ENCODE measurements at regions not wholly inside any gene's neighbourhood (a gene's known extent, or its start where the extent isn't known, plus 50 kb on each side); places are given as distances from the start of the nearest gene placed in this dataset.

DNA sequence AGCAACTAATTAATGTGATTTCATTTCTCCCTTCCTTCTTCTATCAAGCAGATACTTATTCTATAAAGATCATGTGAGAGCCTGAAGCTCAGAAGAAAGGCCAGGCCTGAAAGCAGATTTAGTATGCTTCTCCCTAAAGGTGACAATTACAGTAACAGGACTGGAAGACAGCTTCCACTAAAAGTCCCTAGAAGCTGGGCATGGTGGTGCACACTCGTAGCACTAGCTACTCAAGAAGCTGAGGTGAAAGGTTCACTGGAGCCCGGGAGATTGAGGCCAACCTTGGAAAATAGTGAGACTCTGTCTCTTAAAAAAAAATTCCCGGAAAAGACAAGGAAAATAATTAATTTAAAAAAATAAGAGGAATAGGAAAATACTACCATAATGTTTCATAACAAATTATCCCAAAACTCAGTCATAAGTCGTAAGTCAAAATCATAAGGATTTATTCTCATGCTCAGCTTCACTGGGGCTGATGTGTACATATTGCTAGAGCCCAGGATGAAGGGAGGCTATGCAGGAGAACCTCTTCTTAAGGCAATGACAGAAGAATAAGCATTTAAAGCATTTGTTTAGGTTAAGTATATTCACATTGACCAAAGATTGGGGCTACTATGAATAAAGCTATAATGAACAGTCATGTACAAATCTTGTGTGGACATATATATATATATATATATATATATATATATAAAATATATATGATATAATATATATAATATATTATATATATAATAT, 210.8 kb upstream of the SMARCA2 start:
- no peaks in the 10 kb centered on the region for H3K36me3 ChIP-seq (ENCODE audit: control insufficient read depth, insufficient read depth, low read length)
- no peak overlapping the region for H3K9ac ChIP-seq (ENCODE audit: low read depth, low read length)
- H3K4me3 ChIP-seq (ENCODE audit: low read depth, low read length), result no peak overlapping the region
- H3K9me3 ChIP-seq (ENCODE audit: control insufficient read depth, insufficient read depth, low read length), result no peaks in the 10 kb centered on the region
- H3K4me1 ChIP-seq (ENCODE audit: control insufficient read depth, insufficient read depth, low read length), result no peaks in the 10 kb centered on the region
- no peaks in the 10 kb centered on the region for H3K27me3 ChIP-seq (ENCODE audit: control insufficient read depth, insufficient read depth, low read length)

DNA sequence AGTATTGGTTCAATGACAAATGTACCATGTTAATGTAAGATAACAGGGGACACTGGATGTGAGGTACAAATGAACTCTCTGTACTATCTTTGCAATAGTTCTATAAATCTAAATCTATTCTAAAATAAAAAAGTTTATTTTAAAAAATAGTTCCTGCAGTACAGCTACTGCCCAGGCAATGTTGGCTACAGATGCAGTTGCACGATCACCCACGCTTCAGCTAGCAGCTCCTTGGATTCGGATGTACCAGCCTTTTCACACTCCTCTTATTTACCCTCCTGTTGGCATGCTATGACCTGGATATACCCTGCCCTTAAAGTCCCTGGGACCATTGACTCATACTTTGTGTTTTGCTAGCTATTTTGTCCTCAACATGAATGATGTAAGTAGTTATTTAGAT, 185.4 kb upstream of the SMARCA2 start:
- H3K27me3 ChIP-seq (ENCODE audit: control insufficient read depth, insufficient read depth, low read length), result no peaks in the 10 kb centered on the region
- H3K9me3 ChIP-seq (ENCODE audit: control insufficient read depth, insufficient read depth, low read length), result no peaks in the 10 kb centered on the region
- no peak overlapping the region for H3K9ac ChIP-seq (ENCODE audit: low read depth, low read length)
- no peak overlapping the region for H3K4me3 ChIP-seq (ENCODE audit: low read depth, low read length)
- H3K36me3 ChIP-seq (ENCODE audit: control insufficient read depth, insufficient read depth, low read length), result no peaks in the 10 kb centered on the region
- no peaks in the 10 kb centered on the region for H3K4me1 ChIP-seq (ENCODE audit: control insufficient read depth, insufficient read depth, low read length)

DNA sequence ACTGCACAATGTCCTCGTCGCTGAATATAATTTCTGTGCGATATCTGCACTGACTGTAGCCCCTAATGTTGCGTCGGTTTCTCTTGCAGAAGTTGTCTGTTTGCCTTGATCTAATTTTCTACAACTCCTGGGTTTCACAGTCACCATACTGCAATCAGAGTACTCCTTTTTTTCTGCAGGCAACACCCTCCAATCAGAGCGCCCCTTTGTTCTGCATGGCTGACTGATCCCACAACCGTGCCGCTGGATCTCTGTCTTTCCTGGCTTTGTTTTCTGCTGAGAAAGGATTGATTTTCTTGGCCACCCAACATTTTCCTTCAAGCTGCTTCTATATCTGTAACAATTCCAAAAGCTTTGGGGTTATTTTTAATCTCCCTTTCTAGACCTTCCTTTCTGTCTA, 182.2 kb upstream of the SMARCA2 start:
- Histone ChIP-seq H3K9me3 (ENCODE audit: control insufficient read depth, insufficient read depth, low read length) (no peaks in the 10 kb centered on the region), H3K9ac (ENCODE audit: low read depth, low read length) (no peak overlapping the region), H3K4me1 (ENCODE audit: control insufficient read depth, insufficient read depth, low read length) (no peaks in the 10 kb centered on the region), H3K4me3 (ENCODE audit: low read depth, low read length) (no peak overlapping the region), H3K27me3 (ENCODE audit: control insufficient read depth, insufficient read depth, low read length) (no peaks in the 10 kb centered on the region), H3K36me3 (ENCODE audit: control insufficient read depth, insufficient read depth, low read length) (no peaks in the 10 kb centered on the region)

DNA sequence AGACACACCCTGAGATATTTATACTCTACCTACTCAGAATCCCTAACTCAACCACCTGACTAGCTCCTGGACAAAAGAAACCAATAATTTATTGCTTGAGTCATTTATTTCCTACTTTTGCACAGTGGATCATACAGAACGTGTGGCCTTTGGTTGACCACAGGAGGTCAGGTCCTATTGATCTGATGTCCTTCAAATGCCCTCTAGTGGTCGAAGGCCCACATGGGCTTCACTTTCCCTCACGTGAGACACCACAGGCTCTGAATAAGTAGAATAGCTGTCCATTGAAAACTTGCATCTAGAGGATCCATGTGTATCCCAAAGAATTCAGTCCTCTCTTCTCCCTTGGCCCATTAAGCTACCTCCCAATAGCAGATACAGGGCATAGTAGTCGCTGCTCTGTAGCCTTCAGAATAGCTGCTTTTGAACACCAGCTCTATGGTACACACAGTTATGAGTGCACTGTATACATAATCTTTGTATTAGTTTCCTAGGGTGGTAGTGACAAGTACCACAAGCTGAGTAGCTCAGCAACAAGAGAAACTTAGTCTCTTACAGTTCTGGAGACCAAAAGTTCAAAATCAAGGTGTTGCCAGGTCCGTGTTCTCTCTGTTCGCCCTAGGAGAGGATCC, 177.6 kb upstream of the SMARCA2 start:
- H3K4me1 ChIP-seq (ENCODE audit: control insufficient read depth, insufficient read depth, low read length), result no peaks in the 10 kb centered on the region
- H3K9ac ChIP-seq (ENCODE audit: low read depth, low read length), result no peak overlapping the region
- no peaks in the 10 kb centered on the region for H3K9me3 ChIP-seq (ENCODE audit: control insufficient read depth, insufficient read depth, low read length)
- no peaks in the 10 kb centered on the region for H3K27me3 ChIP-seq (ENCODE audit: control insufficient read depth, insufficient read depth, low read length)
- H3K4me3 ChIP-seq (ENCODE audit: low read depth, low read length), result no peak overlapping the region
- H3K36me3 ChIP-seq (ENCODE audit: control insufficient read depth, insufficient read depth, low read length), result no peaks in the 10 kb centered on the region

DNA sequence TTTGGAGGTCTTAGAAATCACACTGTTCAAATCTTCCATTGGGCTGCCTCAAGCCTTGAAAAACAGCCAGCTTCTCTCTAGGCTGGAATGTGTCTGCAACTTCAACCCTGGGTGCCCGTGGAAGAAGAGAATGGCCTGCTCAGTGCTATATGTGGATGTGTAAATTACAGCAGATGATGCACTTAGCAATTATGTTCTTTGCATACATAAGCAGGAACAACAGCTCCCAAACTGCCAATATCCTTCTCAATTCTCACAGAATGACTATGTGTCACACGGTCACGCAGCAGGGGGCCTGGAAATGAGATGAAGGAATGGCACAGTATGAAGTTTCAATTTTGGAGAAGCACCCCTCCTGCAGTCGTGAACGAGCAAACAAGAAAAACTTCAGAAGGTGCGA, 175.2 kb upstream of the SMARCA2 start:
- Histone ChIP-seq H3K4me3 (ENCODE audit: low read depth, low read length) (no peak overlapping the region), H3K27me3 (ENCODE audit: control insufficient read depth, insufficient read depth, low read length) (no peaks in the 10 kb centered on the region), H3K36me3 (ENCODE audit: control insufficient read depth, insufficient read depth, low read length) (no peaks in the 10 kb centered on the region)

DNA sequence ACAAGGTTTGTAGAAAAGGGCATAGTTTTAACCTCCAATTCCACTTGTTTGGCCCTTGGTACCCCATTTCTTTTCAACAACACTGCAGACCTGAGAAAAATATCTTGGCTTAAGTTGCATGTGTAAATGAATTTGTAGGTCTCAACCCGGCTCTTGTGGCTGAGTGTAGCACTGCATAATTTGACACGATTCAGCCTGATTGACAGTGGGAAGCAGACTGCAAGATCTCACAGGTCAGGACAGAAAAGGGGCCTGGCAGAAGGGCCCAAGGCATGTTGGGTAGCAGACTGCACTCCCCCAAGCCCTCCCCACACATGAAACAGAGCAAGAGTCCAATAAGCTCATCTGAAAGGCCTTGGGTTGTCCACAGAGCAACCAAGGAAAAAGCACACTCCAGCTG, 169.7 kb upstream of the SMARCA2 start:
- Histone ChIP-seq H3K27me3 (ENCODE audit: control insufficient read depth, insufficient read depth, low read length) (no peaks in the 10 kb centered on the region), H3K9ac (ENCODE audit: low read depth, low read length) (no peak overlapping the region), H3K9me3 (ENCODE audit: control insufficient read depth, insufficient read depth, low read length) (no peaks in the 10 kb centered on the region), H3K4me1 (ENCODE audit: control insufficient read depth, insufficient read depth, low read length) (no peaks in the 10 kb centered on the region), H3K36me3 (ENCODE audit: control insufficient read depth, insufficient read depth, low read length) (no peaks in the 10 kb centered on the region), H3K4me3 (ENCODE audit: low read depth, low read length) (no peak overlapping the region)

More for the DNA sequence above, 175.2 kb upstream of the SMARCA2 start:
- Histone ChIP-seq H3K4me1 (ENCODE audit: control insufficient read depth, insufficient read depth, low read length) (no peaks in the 10 kb centered on the region), H3K9ac (ENCODE audit: low read depth, low read length) (no peak overlapping the region), H3K9me3 (ENCODE audit: control insufficient read depth, insufficient read depth, low read length) (no peaks in the 10 kb centered on the region)

DNA sequence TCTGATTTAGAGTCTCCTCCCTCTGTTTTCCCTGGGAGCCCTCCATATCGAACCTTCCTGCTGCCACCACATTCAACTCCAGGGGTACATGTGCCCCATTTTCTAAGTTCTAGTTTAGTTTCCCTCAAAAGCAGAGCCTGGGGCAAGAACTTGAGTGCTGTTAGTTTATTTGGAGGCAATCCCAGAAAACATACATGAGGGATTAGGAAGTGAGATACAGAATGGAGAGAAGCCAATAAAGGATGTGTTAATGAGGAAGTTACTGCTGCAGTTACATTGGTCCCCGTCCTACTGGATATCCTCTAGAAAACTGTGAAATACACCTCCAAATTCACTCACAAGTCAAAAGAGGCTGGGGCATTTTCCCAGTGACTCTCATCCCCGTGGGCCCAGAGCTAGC, 159.4 kb upstream of the SMARCA2 start:
- H3K9ac ChIP-seq (ENCODE audit: low read depth, low read length), result no peak overlapping the region
- no peaks in the 10 kb centered on the region for H3K9me3 ChIP-seq (ENCODE audit: control insufficient read depth, insufficient read depth, low read length)
- no peaks in the 10 kb centered on the region for H3K27me3 ChIP-seq (ENCODE audit: control insufficient read depth, insufficient read depth, low read length)
- no peaks in the 10 kb centered on the region for H3K36me3 ChIP-seq (ENCODE audit: control insufficient read depth, insufficient read depth, low read length)
- no peak overlapping the region for H3K4me3 ChIP-seq (ENCODE audit: low read depth, low read length)
- no peaks in the 10 kb centered on the region for H3K4me1 ChIP-seq (ENCODE audit: control insufficient read depth, insufficient read depth, low read length)

DNA sequence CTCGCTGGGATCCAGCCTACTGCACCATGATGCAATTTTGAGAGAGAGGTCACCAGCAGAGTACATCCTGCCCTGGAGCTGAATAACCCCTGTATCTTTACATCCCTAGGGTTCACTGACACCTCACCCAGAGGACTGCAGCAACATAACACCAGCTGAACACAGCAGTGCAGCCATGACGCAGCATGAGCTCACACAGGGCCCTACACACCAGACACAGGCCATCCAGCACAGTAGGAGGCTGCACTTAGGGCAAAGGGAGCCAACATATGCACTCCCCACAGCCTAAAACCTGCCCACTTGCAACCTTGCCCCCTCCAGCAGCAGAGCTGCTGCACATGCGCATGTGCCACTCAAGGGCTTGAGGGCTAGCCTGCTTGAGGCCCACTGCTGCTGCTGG, 157.3 kb upstream of the SMARCA2 start:
- Histone ChIP-seq H3K9ac (ENCODE audit: low read depth, low read length) (no peak overlapping the region), H3K4me1 (ENCODE audit: control insufficient read depth, insufficient read depth, low read length) (no peaks in the 10 kb centered on the region), H3K4me3 (ENCODE audit: low read depth, low read length) (no peak overlapping the region), H3K36me3 (ENCODE audit: control insufficient read depth, insufficient read depth, low read length) (no peaks in the 10 kb centered on the region), H3K27me3 (ENCODE audit: control insufficient read depth, insufficient read depth, low read length) (no peaks in the 10 kb centered on the region), H3K9me3 (ENCODE audit: control insufficient read depth, insufficient read depth, low read length) (no peaks in the 10 kb centered on the region)

DNA sequence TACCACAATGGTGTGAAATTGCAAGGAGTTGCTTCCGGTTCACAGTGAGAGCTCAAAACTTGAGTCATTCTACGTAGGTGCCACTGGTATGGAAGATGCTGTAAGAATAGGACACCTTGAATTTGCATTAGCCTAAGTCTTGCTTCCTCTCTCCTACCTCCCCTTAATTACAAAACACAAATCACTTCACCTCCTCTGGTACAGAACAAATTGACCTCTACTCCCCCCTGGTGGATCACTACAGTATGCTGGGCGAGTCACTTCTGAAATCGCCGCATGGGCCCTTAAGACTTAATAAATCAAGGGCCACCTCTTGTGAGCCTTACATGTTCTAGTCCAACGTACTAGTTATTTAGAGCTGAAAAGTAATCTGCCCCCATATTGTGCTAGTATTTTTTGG, 145.3 kb upstream of the SMARCA2 start:
- Histone ChIP-seq H3K4me1 (ENCODE audit: control insufficient read depth, insufficient read depth, low read length) (peaks cover 8% of the 10 kb centered on the region), H3K9me3 (ENCODE audit: control insufficient read depth, insufficient read depth, low read length) (no peaks in the 10 kb centered on the region), H3K9ac (ENCODE audit: low read depth, low read length) (no peak overlapping the region), H3K27me3 (ENCODE audit: control insufficient read depth, insufficient read depth, low read length) (no peaks in the 10 kb centered on the region), H3K4me3 (ENCODE audit: low read depth, low read length) (no peak overlapping the region), H3K36me3 (ENCODE audit: control insufficient read depth, insufficient read depth, low read length) (no peaks in the 10 kb centered on the region)

DNA sequence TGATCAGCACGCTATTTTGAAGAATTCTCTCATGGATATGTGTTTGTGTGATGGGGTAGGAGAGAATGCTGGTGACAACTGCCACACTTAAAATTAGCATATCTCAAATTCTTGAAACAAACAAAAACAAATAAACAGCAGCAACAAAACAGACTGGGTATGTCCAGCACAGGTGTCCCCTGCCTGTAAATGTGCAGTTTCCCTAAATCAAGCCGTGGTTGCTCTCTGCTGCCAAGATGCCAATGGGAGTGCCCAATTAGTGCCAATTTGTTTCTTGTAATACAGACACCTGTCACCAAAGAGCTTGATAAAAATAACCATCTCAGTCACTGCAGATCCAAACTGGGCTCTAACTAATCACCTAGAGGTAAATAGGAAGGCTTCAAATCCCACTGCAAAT, 144.2 kb upstream of the SMARCA2 start:
- Histone ChIP-seq H3K27me3 (ENCODE audit: control insufficient read depth, insufficient read depth, low read length) (no peaks in the 10 kb centered on the region), H3K4me3 (ENCODE audit: low read depth, low read length) (no peak overlapping the region), H3K9ac (ENCODE audit: low read depth, low read length) (no peak overlapping the region), H3K36me3 (ENCODE audit: control insufficient read depth, insufficient read depth, low read length) (no peaks in the 10 kb centered on the region), H3K4me1 (ENCODE audit: control insufficient read depth, insufficient read depth, low read length) (peaks cover 8% of the 10 kb centered on the region), H3K9me3 (ENCODE audit: control insufficient read depth, insufficient read depth, low read length) (no peaks in the 10 kb centered on the region)

DNA sequence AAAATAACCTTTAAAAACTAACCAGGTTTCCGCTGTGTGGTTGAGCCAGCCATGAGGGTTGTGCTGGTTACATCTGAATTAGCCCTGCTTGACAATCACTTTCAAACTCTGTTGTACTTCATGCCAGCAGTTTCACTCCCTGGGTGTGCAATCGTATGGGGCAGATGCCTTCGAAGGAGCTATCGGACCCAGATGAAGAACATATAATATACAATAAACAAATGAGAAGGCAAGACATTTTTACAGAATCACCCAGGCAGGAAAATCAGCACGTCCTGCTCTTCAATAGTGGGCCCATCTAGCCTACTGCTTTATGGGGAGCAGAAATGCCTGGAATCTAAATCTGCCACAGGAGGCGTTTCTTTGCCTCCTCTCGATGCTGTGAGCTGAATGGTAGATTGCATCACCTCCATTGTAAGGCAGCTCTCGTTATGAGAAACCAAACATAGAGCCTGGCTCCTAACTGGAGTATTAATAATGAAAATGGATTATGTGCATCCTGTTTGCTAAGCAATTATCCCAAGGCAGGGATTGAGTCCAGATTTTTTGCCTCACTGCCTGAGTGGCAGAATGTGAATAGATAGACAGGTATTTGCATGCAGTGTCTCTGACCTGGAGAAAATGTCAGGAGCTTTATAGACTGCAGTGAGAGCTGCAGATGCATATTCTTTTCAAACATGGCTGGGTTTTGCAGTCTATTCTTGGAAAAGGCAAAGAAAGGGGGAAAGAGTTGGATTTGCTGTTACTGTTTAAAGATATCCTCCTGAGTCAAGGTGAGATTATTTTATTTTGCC, 143.3 kb upstream of the SMARCA2 start:
- Histone ChIP-seq H3K36me3 (ENCODE audit: control insufficient read depth, insufficient read depth, low read length) (no peaks in the 10 kb centered on the region), H3K4me3 (ENCODE audit: low read depth, low read length) (no peak overlapping the region), H3K9me3 (ENCODE audit: control insufficient read depth, insufficient read depth, low read length) (no peaks in the 10 kb centered on the region), H3K9ac (ENCODE audit: low read depth, low read length) (no peak overlapping the region), H3K27me3 (ENCODE audit: control insufficient read depth, insufficient read depth, low read length) (no peaks in the 10 kb centered on the region), H3K4me1 (ENCODE audit: control insufficient read depth, insufficient read depth, low read length) (peaks cover 8% of the 10 kb centered on the region)
